ENCODE measurements at regions not wholly inside any gene's neighbourhood (a gene's known extent, or its start where the extent isn't known, plus 50 kb on each side); places are given as distances from the start of the nearest gene placed in this dataset.

- TF ChIP-seq DEAF1 (CRISPR knock-in tag; IDR thresholded peaks at IDR 0.05) (no peak), ZBTB7A (IDR thresholded peaks at IDR 0.05; ENCODE audit: borderline replicate concordance, control insufficient read depth, low read depth, low read length) (no peak), ZNF324 (CRISPR knock-in tag; IDR thresholded peaks at IDR 0.05) (no peak), MNT (conservative IDR thresholded peaks at IDR 0.05) (no peak), WHSC1 (IDR thresholded peaks at IDR 0.05; ENCODE audit: low read length) (no peak), STAT5B (CRISPR knock-in tag; IDR thresholded peaks at IDR 0.05) (no peak), CTCF (IDR thresholded peaks at IDR 0.05 in 2 of 3, conservative IDR thresholded peaks at IDR 0.05 in 1 of 3; ENCODE audit: insufficient read depth in 2 of 3, low read depth in 1 of 3, low read length in 3 of 3) (no peak), HNRNPL (IDR thresholded peaks at IDR 0.05; ENCODE audit: low read depth, low read length) (no peak), EP300 (IDR thresholded peaks at IDR 0.05; ENCODE audit: low read length) (no peak), MAFK (IDR thresholded peaks at IDR 0.05; ENCODE audit: low read length) (no peak)
These were observed 410.9 kb upstream of the LRRTM1 start for GRCh38 chr2:80715433-80715832.
